ENCODE measurements at regions not wholly inside any gene's neighbourhood (a gene's known extent, or its start where the extent isn't known, plus 50 kb on each side); places are given as distances from the start of the nearest gene placed in this dataset.
A peak's percentile ranks its signal among the peaks of the same experiment; 100 is the strongest.
"Not testable (repeated sequence)": the region's sequence is repeated elsewhere in the genome, so short reads cannot be mapped to it uniquely, and the experiment has no call there.

GRCh38 chr5:62824936-62825335 is 246.3 kb downstream of the LRRC70 start:
- DNase-seq: no peak

- not testable (repeated sequence) for DNase-seq
These were observed 238.4 kb downstream of the LRRC70 start for GRCh38 chr5:62817043-62817442.

GRCh38 chr5:62814991-62815390 is 236.4 kb downstream of the LRRC70 start:
- no peak for DNase-seq

- DNase-seq: no peak
These were observed 234.1 kb downstream of the LRRC70 start for GRCh38 chr5:62812621-62813255.

GRCh38 chr5:62804819-62805218 is 226.2 kb downstream of the LRRC70 start:
- not testable (repeated sequence) for DNase-seq

- no peak for DNase-seq
These were observed 217.3 kb downstream of the LRRC70 start for GRCh38 chr5:62795926-62796325.

- DNase-seq: no peak
These were observed 215.8 kb downstream of the LRRC70 start for GRCh38 chr5:62794456-62794855.

GRCh38 chr5:62791059-62791458 is 212.4 kb downstream of the LRRC70 start:
- DNase-seq: no peak

- DNase-seq: no peak
These were observed 211.7 kb downstream of the LRRC70 start for GRCh38 chr5:62790348-62790747.

- no peak for DNase-seq
These were observed 207.5 kb downstream of the LRRC70 start for GRCh38 chr5:62786099-62786498.

GRCh38 chr5:62785588-62785987 is 207.0 kb downstream of the LRRC70 start:
- DNase-seq: no peak

- DNase-seq: no peak
These were observed 204.9 kb downstream of the LRRC70 start for GRCh38 chr5:62783374-62784057.

GRCh38 chr5:62780888-62781287 is 202.3 kb downstream of the LRRC70 start:
- DNase-seq: no peak

- DNase-seq: no peak
These were observed 201.6 kb downstream of the LRRC70 start for GRCh38 chr5:62780230-62780629.

GRCh38 chr5:62779010-62779422 is 200.4 kb downstream of the LRRC70 start:
- DNase-seq: peak; percentile 41

- DNase-seq: no peak
These were observed 199.8 kb downstream of the LRRC70 start for GRCh38 chr5:62778316-62779009.

GRCh38 chr5:62777081-62777480 is 198.5 kb downstream of the LRRC70 start:
- DNase-seq: not testable (repeated sequence)

GRCh38 chr5:62776592-62776991 is 198.0 kb downstream of the LRRC70 start:
- DNase-seq: not testable (repeated sequence)

- DNase-seq: no peak
These were observed 194.8 kb downstream of the LRRC70 start for GRCh38 chr5:62773460-62773859.

- no peak for DNase-seq
These were observed 192.7 kb downstream of the LRRC70 start for GRCh38 chr5:62771341-62771740.

GRCh38 chr5:62767650-62768049 is 189.0 kb downstream of the LRRC70 start:
- no peak for DNase-seq

- no peak for DNase-seq
These were observed 188.5 kb downstream of the LRRC70 start for GRCh38 chr5:62767077-62767476.

- no peak for DNase-seq
These were observed 183.9 kb downstream of the LRRC70 start for GRCh38 chr5:62762503-62762902.

- not testable (repeated sequence) for DNase-seq
These were observed 179.1 kb downstream of the LRRC70 start for GRCh38 chr5:62757686-62758085.

Measured in NCI-H226 (cell line).